GM12878 (cell line): ENCODE measurements at regions not wholly inside any gene's neighbourhood (a gene's known extent, or its start where the extent isn't known, plus 50 kb on each side); places are given as distances from the start of the nearest gene placed in this dataset.

Source experiments
- HDGF ChIP-seq: fragments of 450-650 bp; IDR thresholded peaks from 2 replicates; pipeline ENCODE4 v1.6.1; 2016; ENCODE audit warnings: antibody characterized with exemption
- POLR2A ChIP-seq: IDR thresholded peaks from 2 replicates; pipeline ENCODE4 v1.6.1; 2011; ENCODE audit warnings: low read depth, mild to moderate bottlenecking, low read length
- POLR2AphosphoS5 ChIP-seq: IDR thresholded peaks from 2 replicates; pipeline ENCODE4 v1.6.1; 2011; ENCODE audit warnings: mild to moderate bottlenecking, low read length, inconsistent platforms

DNA sequence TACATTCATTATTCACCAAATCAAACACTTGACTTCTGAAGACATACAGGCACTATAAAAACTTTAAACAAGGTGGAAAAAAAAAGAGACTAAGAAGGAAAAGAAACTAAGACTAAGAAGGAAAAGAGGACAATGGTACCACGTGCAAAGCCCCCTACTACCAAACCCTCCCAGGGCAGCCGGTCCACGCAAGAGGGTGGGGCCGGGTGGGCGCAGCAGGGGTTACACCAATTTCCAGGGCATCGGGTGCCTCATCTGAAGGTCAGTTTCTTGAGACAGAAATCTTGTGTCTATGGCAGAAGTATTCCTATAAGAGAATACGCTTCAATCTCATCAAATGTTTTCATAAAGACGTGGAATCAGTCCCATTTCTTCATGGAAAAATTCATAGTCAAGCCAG is 131.5 kb downstream of the NUFIP1 start:
- TF ChIP-seq POLR2A (no peak), POLR2AphosphoS5 (no peak), HDGF (no peak)
